ENCODE measurements at regions not wholly inside any gene's neighbourhood (a gene's known extent, or its start where the extent isn't known, plus 50 kb on each side); places are given as distances from the start of the nearest gene placed in this dataset.

DNA sequence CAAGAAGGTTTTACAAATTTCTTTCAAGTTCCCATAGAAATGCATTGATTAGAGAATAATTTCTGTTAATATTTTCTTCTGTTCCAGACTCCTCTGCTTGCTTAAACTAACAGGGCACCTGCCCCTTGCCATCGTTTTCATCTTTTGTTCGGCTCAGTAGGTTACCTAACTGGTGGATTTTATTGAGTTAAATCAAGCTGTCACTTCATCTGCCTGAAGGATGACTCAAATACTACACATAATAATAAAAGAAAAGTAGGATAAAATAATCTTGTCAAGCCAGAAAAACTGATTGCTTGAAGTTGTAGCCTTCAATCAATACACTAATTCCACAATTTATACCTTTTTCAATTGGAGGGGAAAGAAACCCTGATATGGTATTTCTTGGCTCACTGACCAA lies 234.0 kb downstream of the NR4A2 start:
- FAIRE-seq (no peak), DNase-seq (ENCODE audit: low spot score) (no peak)

DNA sequence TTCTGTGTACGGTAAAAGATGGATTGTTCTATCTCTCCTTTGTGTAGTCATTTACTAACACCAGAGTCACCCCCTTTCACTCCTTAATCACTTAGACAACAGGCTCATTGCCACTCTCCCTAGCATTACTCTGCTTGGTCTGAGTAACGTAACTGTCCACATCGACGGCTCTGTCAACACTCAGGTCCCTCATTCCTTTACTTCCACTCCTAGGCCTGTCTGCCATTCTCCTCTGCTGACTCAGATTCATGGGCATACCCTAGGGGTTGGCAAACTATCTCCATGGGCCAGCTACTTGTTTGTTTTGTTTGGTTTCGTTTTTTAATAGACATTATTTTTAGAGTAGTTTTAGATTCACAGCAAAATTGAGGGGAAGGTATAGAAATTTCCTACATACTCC lies 243.9 kb downstream of the NR4A2 start:
- peak; percentile 6 for DNase-seq (ENCODE audit: low spot score)
- FAIRE-seq, result no peak

DNA sequence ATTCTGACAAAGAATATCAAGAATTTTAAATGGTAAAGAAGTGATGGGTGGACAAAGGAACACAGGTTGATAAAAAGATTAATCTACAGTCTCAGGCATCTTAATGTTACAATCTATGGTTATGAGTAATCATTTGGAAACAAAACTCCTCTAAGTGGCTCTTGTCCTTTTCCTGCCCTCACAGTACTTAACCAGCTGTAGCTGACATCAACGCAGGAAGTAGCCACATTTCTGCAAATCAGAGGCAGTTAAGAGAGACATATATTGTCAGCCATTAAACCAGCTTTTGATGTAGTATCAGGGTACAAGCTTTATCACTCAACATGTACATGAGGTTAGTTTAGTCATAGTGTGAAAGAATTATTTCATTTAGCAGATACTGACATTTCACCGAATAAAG lies 244.6 kb downstream of the NR4A2 start:
- FAIRE-seq, result no peak
- peak; percentile 13 for DNase-seq (ENCODE audit: low spot score)

DNA sequence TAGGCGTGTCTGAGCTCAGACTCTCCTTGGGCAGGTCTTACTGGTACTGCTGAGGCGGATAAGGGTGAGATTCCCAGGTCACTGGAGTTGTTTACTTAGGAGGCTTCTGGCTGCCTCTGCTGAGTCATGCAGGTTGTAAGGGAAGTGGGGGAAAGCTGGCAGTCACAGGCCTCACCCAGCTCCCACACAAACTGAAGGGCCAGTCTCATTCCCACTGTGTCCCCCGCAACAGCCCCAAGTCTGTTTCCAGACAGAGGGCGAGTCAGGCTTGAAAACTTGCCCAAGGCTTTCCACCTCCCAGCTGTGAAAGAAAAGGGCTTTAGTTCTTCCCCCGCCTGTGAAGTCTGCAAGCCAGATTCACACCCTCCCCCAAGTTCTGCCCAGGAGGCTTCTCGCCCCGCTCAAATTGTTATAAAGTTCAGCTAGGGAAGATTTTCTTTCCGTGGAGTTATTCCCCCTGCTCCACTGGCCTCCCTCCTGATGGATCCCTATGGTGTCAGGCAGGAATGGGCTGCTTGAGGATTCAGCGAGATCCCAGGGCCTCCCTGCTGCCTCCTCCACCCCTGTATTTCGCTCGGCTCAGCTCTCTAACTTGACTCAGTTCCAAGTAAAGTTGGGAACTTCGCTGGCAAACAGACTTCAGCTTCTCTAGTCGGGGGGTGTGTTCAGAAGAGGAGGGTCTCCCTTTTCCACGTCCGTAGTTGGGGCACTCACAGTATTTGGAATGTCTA lies 248.6 kb downstream of the NR4A2 start:
- DNase-seq (ENCODE audit: low spot score) (no peak), FAIRE-seq (no peak)

DNA sequence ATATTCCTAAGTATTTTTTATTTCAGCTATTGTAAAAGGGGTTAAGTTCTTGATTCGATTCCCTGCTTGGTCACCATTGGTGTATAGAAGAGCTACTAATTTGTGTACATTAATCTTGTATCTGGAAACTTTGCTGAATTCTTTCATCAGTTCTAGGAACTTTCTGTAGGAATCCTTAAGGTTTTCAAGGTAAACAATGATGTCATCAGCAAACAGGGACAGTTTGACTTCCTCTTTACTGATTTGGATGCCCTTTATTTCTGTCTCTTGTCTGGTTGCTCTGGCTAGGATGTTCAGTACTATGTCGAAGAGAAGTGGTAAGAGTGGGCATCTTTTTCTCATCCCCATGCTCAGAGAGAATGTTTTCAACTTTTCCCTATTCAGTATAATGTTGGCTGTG lies 252.7 kb downstream of the NR4A2 start:
- no peak for DNase-seq (ENCODE audit: low spot score)
- no peak for FAIRE-seq

DNA sequence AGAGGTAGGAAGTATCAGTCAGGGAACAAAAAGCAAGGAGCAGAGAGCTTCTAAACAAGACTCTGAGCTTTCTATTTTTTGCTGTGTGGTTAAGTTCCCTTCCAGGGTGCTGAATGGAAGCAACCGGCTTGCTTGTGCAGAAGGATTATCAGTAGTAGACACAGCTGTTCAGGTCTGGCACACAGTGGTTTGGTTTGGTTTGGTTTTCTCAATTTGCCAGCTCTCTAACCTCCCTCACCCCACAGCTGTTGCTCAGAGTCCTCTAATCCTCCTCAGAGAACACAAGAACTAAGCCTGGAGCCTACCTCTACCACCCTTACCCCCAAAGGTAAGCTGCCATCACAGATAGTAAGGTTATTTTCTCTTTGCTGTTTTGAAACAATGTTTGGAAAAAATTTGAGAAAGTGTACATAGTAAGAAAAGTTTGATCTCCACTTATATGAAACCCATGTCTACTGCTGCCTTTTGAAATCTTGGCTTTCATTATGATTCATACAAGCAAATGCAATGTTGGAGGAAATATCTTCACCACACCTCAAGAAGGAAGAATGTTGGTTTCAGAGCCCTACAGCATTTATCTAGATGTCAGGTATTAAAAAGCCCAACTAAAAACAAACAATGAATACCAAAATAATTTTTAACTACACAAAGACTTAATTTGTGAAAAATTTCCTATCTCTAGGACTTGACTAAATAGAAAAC lies 255.3 kb downstream of the NR4A2 start:
- no peak for FAIRE-seq
- no peak for DNase-seq (ENCODE audit: low spot score)

DNA sequence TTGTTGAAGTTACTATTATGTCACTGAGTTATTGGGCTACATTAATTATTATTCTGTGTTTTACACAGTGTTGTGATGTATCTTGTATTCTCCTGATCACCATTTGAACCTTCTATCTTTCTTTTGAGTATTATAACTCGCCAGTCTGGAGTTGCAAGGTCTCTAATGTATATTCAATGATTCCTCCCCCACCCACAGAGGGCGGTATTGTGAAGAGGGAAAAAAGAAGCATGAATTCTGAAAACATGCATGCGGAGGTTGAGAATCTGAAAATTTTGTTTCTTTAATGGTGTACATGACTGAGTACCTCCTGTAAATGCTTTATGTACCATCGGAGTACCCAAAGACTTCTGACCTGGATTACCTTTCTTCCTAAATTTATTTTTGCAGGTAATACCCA lies 266.6 kb downstream of the NR4A2 start:
- no peak for DNase-seq (ENCODE audit: low spot score)

DNA sequence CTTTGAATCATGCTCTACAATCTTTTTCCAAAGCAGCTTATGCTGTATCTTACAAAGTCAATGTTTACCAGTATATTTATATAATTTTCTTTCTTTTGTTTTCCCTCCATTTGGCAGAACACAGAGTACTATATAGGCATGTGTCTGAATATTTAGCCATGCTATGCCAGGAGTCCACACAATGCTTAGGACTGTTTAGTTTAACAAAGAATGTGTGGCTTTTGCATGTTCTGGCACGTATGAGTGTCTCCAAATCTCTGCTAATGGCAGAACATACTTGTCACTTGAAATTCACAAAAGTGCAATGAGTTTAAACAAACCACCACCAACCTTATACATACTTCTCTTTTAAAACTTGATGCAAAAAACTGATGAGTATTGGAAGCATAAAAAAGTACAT lies 268.0 kb downstream of the NR4A2 start:
- DNase-seq (ENCODE audit: low spot score) (no peak), FAIRE-seq (no peak)

More for the DNA sequence above, 266.6 kb downstream of the NR4A2 start:
- FAIRE-seq, result no peak

DNA sequence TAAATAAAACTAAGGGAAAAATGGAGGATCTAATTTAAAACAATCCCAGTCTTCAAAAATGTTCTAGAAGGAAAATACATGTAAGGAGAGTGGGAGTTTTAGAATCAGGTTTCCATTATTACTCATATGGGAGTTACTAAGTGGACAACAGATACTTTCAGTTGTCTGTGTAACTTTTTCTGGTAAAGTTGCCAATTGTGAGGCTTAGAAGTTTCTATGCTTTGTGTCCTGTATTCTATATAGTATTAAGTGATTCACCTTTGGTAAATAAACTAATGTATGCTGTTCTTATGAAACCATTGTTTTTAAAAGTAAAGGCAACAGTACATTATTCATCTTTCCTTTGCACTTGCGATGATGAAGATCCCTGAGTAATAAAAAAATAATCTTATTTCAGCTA lies 274.9 kb downstream of the NR4A2 start:
- DNase-seq (ENCODE audit: low spot score), result no peak
- FAIRE-seq, result no peak

DNA sequence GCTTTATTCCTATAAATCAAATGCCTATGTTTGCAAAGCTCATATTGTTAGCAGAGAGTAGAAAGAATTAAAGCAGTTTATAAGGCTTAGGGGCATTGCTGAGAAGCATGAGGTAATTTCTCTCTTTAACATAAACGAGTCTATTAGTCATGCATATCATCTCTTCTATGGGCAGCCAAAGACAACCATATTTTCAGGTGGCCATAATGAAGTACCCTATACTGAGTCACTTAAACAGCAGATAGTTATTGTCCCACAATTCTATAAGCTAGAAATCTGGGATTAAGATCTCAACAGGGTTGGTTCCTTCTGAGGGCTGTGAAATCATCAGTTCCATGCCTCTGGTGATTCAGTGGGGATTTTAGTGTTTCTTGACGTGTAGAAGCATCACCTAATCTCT lies 277.5 kb downstream of the NR4A2 start:
- DNase-seq (ENCODE audit: low spot score) (no peak), FAIRE-seq (no peak)

DNA sequence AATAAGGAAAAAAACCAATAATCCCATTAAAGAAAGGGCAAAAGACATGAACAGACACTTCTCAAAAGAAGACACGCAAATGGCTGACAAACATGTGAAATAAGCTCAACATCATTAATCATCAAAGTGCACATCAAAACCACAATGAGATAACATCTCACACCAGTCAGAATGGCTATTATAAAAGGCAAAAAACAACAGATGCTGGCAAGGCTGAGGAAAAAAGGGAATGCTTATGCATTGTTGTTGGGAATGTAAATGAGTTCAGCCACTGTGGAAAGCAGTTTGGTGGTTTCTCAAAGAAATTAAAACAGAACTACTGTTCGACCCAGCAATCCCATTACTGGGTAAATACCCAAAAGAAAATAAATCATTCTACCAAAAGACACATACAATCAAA lies 285.6 kb downstream of the NR4A2 start:
- no peak for FAIRE-seq
- no peak for DNase-seq (ENCODE audit: low spot score)

DNA sequence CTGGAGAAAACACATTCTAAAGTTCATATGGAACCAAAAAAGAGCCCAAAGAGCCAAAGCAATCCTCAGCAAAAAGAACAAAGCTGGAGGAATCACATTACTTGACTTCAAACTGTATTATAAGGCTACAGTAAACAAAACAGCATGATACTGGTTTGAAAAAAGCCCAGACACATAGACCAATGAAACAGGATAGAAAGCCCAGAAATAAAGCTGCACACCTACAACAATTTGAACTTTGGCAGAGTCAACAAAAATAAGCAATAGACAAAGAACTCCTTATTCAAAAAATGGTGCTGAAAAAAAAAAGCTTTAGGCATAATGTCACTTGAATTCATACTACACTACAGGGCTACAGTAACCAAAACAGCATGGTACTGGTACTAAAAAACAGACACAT lies 289.6 kb downstream of the NR4A2 start:
- no peak for FAIRE-seq
- DNase-seq (ENCODE audit: low spot score), result no peak

DNA sequence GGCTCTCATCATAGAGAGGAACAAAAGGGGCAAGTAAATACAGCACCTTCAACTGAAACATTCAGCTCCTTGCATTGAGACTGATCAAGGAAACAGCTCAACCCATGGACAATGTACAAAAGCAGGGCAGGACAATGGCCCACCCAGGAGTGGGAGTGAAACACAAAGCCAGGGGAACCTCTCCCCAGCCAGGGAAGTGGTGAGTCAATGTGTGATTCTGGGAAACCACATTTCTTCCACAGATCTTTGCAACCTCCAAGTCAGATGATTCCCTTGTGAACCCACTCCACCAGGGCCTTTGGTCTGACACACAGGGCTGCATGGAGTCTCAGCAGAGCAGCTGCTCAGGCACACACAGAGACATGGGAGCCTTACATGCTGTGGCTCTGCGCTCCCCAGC lies 294.5 kb downstream of the NR4A2 start:
- no peak for DNase-seq (ENCODE audit: low spot score)
- FAIRE-seq, result no peak

DNA sequence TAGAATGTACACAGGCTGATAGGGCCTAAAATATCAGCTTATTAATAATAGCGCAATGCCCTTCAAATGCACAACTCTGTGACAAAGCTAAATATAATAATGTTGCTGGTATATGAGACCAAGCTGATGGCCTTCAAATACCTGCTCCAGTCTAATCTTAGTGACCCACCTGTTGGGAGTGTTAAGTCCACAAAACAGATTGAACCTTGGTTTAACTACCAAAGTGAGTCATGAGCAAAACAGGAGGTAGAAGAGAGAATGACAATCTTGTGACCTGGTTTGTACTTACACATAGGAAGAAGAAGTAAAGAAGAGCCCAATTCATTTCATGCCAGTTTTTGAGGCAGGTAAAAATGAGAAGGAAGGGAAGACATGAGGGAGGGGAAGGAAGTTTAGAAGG lies 295.0 kb downstream of the NR4A2 start:
- DNase-seq (ENCODE audit: low spot score) (no peak), FAIRE-seq (no peak)

DNA sequence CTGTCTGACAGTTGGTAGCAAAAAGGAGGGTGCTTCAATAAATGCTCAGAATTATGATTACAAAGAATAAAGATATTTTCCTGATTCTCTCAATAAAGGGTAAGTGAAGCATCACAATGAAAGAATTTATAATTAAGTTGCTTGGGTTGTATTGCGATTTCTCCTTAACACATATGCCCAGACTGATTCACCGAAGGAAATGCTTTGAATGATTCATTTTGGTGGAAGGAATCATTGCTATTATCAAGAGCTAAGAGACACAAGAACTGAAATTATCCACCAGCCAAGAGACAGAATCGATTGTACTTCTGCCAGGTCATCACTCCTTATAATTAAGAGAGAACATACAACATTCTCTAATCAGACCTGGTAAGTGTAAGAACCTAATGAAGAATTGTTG lies 301.4 kb downstream of the NR4A2 start:
- FAIRE-seq (no peak), DNase-seq (ENCODE audit: low spot score) (no peak)

DNA sequence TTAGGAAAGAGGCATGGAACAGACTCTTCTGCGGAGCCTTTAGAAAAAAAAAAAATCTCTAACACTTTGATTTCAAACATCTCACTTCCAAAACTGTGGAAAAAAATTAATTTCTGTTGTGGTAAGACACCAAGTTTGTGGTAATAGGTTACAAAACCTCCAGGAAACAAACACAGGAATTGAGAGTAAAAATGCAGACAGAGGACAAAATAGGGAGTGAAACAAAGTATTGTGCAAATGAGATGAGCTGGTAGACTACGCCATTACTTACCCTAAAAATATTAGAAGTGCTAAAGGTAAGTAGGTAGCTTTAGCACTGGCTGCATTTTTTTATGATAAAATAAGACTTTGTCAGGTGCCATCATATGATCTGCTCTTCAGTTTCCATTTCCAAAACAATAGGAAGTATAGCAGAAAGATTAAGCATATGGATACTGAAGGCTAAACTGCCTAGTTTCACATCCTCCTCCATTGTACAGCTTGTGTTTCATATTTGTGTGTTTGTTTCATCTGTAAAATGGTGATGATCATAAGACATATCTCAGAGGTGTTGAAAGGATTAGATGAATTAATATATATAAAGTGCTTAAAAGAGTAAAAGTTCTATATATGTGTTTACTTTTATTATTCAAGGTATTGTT lies 309.2 kb downstream of the NR4A2 start:
- no peak for DNase-seq (ENCODE audit: low spot score)
- FAIRE-seq, result no peak

DNA sequence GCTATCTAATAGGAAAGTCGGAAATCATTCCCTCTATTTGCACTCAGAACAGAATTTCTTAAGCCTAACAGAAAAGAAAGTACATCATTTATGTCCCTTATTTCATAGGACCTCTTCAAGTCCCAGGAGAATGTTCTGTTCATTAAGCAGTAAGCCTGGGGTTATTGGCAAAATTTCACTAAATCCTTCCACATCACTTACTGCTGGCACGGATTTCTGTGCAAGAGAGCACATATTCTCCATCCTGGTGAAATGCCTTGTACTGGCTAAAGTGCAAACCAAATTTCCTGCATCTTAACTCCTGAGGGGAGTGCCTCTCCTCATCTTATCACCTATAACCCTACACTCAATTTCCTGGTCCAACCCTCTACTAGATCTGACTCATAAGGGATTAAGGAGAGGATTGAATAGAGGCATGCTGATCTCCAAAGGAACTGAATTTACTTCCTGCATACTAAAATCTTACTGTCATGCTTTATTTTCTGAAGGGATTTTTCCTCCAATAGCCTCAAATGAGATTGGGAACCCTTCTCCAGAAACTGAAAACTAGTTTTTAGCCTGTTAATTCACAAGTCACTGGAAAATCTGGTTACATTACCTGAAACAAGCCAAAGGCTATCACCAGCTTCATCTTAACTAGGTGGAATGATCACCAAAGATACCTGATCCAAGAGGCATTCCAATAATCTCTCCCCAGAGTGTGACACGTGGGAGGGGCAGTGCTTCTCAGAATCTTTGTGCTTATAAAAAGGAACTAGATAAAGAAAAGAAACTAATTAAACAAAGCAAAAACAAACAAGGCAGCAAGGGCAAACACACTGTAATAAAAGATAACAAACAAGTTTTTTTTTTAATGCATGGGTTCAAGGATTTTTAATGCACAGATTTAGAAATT lies 311.1 kb downstream of the NR4A2 start:
- no peak for DNase-seq (ENCODE audit: low spot score)
- FAIRE-seq, result no peak

DNA sequence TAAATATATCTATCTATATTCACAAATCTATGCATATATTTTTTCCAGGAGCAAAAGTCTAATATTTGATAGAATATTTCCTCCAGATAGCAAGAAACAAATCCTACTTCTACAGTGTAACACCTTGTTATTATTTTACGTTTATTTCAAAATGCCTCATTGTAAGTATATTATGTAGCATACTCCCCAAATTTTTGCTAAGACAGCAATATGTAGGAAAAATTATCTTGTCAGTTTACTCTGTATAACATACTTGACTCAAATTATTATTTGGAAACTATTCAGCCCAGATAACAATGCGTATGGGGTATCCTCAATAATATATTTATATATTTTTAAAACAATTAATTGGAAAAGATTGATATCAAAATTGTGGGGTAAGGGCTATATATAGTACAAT lies 313.2 kb downstream of the NR4A2 start:
- FAIRE-seq (no peak), DNase-seq (ENCODE audit: low spot score) (no peak)

DNA sequence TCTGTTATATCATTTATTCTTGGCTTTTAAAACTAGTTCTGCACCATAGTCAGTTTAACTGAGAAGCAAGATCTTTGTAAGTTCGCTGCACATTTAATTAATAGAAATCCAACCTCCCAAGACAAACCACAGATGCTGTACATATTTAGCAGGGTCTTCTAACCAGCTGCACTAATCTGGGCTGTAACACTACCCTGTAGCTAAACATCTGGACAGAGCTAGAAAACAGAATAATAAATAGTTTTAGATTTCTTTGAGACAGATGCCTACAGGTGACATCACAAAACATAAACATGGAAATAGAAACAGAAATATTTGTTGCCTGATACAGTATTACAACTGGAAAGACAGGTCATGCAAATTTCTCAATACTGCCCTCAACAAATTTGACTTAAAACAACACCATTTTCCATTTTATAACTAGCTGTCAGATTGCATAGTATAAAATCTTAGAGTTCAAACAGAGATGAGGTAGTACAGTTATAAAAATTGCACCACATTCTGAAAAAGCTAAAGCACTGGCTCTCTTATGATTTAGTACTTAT lies 315.1 kb downstream of the NR4A2 start:
- DNase-seq (ENCODE audit: low spot score) (no peak), FAIRE-seq (no peak)

DNA sequence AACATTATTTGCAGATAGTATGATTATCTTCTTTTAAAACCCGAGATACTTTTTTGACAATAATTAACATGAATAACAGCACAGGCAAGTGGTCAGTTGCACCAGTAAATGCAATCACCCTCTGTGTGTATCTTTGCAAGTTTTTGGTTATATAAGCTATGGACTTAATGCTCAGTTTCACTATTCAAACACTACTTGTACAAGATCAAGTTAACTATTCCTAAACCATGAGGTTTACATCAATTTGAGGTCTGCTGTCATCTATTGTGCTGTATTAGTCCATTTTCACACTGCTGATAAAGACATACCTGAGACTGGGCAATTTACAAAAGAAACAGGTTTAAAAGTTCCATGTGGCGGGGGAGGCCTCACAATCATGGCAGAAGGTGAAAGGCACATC lies 323.2 kb downstream of the NR4A2 start:
- DNase-seq (ENCODE audit: low spot score), result no peak
- FAIRE-seq, result no peak

Data from urothelium cell line (cell line).